Gastrocnemius medialis (tissue), 4 donors: ENCODE measurements at regions not wholly inside any gene's neighbourhood (a gene's known extent, or its start where the extent isn't known, plus 50 kb on each side); places are given as distances from the start of the nearest gene placed in this dataset.

Experiments
- CTCF ChIP-seq, 5 experiments: fragments of 450-650 bp in 3 of 5; fragments of 200-600 bp in 2 of 5; sonication (generic) in 2 of 5; IDR thresholded peaks in 4 of 5; conservative IDR thresholded peaks in 1 of 5; 1 replicate in 4 of 5; 2 replicates in 1 of 5; pipeline ENCODE4 v1.5.1; 2016 to 2019; ENCODE audit warnings: antibody characterized with exemption in 5 of 5, mild to moderate bottlenecking in 3 of 5, moderate library complexity in 3 of 5
- POLR2A ChIP-seq, 2 donors: fragments of 450-650 bp; IDR thresholded peaks; one replicate each; pipeline ENCODE4 v1.6.1; 2017; ENCODE audit warnings: antibody characterized with exemption in 2 of 2, mild to moderate bottlenecking in 2 of 2, moderate library complexity in 2 of 2

- TF ChIP-seq CTCF (IDR thresholded peaks at IDR 0.05 in 4 of 5, conservative IDR thresholded peaks at IDR 0.05 in 1 of 5) (no peak), POLR2A (IDR thresholded peaks at IDR 0.05) (no peak)
Measured at GRCh38 chr10:119997429-119997828, 104.9 kb downstream of the SEC23IP start.
